ENCODE measurements at regions not wholly inside any gene's neighbourhood (a gene's known extent, or its start where the extent isn't known, plus 50 kb on each side); places are given as distances from the start of the nearest gene placed in this dataset.

- no peaks in the 10 kb centered on the region for H3K36me3 ChIP-seq (ENCODE audit: control insufficient read depth in 4 of 4, insufficient read depth in 3 of 4, low read depth in 1 of 4, low read length in 3 of 4)
- no peak overlapping the region for H3K9ac ChIP-seq (ENCODE audit: low read depth in 1 of 2, low read length in 2 of 2)
- TF ChIP-seq JUND (IDR thresholded peaks at IDR 0.05), result no peak
- TF ChIP-seq REST (IDR thresholded peaks at IDR 0.05), result no peak
- TF ChIP-seq SP1 (IDR thresholded peaks at IDR 0.05), result no peak
- no peak for TF ChIP-seq HNF4A (conservative IDR thresholded peaks at IDR 0.05)
- TF ChIP-seq CTCF (IDR thresholded peaks at IDR 0.05; ENCODE audit: low read depth, low read length, missing input control), result no peak
- TF ChIP-seq TAF1 (conservative IDR thresholded peaks at IDR 0.05), result no peak
- TF ChIP-seq NR2F2 (IDR thresholded peaks at IDR 0.05), result no peak
- TF ChIP-seq GABPA (IDR thresholded peaks at IDR 0.05 in 1 of 2, conservative IDR thresholded peaks at IDR 0.05 in 1 of 2), result no peak
- no peak for TF ChIP-seq RAD21 (IDR thresholded peaks at IDR 0.05)
- no peak for TF ChIP-seq FOXA2 (IDR thresholded peaks at IDR 0.05)
- no peak for TF ChIP-seq EGR1 (IDR thresholded peaks at IDR 0.05; ENCODE audit: low read depth in 2 of 2)
- no peaks in the 10 kb centered on the region for H3K27me3 ChIP-seq (ENCODE audit: control insufficient read depth in 4 of 4, insufficient read depth in 4 of 4, low read length in 3 of 4)
- no peak overlapping the region for H3K27ac ChIP-seq (ENCODE audit: low read depth in 1 of 2, low read length in 2 of 2)
- H3K9me3 ChIP-seq (ENCODE audit: control insufficient read depth in 4 of 4, low read length in 3 of 4), result no peaks in the 10 kb centered on the region
- DNase-seq (ENCODE audit: low spot score), result no peak
- no peaks in the 10 kb centered on the region for H3K4me1 ChIP-seq (ENCODE audit: control insufficient read depth in 4 of 4, insufficient read depth in 4 of 4, low read length in 3 of 4)
- WGBS, result 86% methylated on average over 4 of the region's 4 CpGs
- no peak overlapping the region for H3K4me3 ChIP-seq (ENCODE audit: low read depth in 1 of 3, low read length in 3 of 3)
Observed at GRCh38 chr5:173703466-173703865, 87.0 kb upstream of the BOD1 start.

GRCh38 chr5:173704615-173705511 lies 88.4 kb upstream of the BOD1 start:
- Histone ChIP-seq H3K36me3 (ENCODE audit: control insufficient read depth in 4 of 4, insufficient read depth in 3 of 4, low read depth in 1 of 4, low read length in 3 of 4) (no peaks in the 10 kb centered on the region), H3K4me3 (ENCODE audit: low read depth in 1 of 3, low read length in 3 of 3) (no peak overlapping the region), H3K9me3 (ENCODE audit: control insufficient read depth in 4 of 4, low read length in 3 of 4) (no peaks in the 10 kb centered on the region), H3K27ac (ENCODE audit: low read depth in 1 of 2, low read length in 2 of 2) (no peak overlapping the region), H3K4me1 (ENCODE audit: control insufficient read depth in 4 of 4, insufficient read depth in 4 of 4, low read length in 3 of 4) (no peaks in the 10 kb centered on the region), H3K27me3 (ENCODE audit: control insufficient read depth in 4 of 4, insufficient read depth in 4 of 4, low read length in 3 of 4) (no peaks in the 10 kb centered on the region), H3K9ac (ENCODE audit: low read depth in 1 of 2, low read length in 2 of 2) (no peak overlapping the region)
- 89% methylated on average over 22 of the region's 22 CpGs for WGBS
- DNase-seq (ENCODE audit: low spot score), result no peak
- no peak for TF ChIP-seq NR2F2 (IDR thresholded peaks at IDR 0.05)
- TF ChIP-seq YY1 (IDR thresholded peaks at IDR 0.05), result no peak
- TF ChIP-seq TAF1 (conservative IDR thresholded peaks at IDR 0.05), result no peak
- no peak for TF ChIP-seq ZBTB33 (IDR thresholded peaks at IDR 0.05)
- TF ChIP-seq HNF4G (IDR thresholded peaks at IDR 0.05), result no peak
- TF ChIP-seq GABPA (IDR thresholded peaks at IDR 0.05 in 1 of 2, conservative IDR thresholded peaks at IDR 0.05 in 1 of 2), result no peak
- TF ChIP-seq SP1 (IDR thresholded peaks at IDR 0.05), result no peak
- TF ChIP-seq RXRA (IDR thresholded peaks at IDR 0.05), result no peak
- no peak for TF ChIP-seq ATF3 (IDR thresholded peaks at IDR 0.05)
- TF ChIP-seq CTCF (IDR thresholded peaks at IDR 0.05; ENCODE audit: low read depth, low read length, missing input control), result no peak
- TF ChIP-seq MAX (IDR thresholded peaks at IDR 0.05), result no peak
- no peak for TF ChIP-seq EGR1 (IDR thresholded peaks at IDR 0.05; ENCODE audit: low read depth in 2 of 2)
- no peak for TF ChIP-seq JUND (IDR thresholded peaks at IDR 0.05)

Measured in liver (tissue), 8 donors.